B cell (primary cell): ENCODE measurements at regions not wholly inside any gene's neighbourhood (a gene's known extent, or its start where the extent isn't known, plus 50 kb on each side); places are given as distances from the start of the nearest gene placed in this dataset.

Source experiments
- ATAC-seq: fragments of 200-7000 bp; cut with Tn5 transposase; one replicate; pipeline ENCODE4 v1.10.0; 2021; ENCODE audit warnings: low read depth, mild to moderate bottlenecking, moderate number of reproducible peaks, moderate library complexity
- CTCF ChIA-PET: fragments of 350-600 bp; sonication (Branson Sonifier 250); formaldehyde crosslinking; loops from one replicate; lab custom pipeline; 2021; ENCODE audit warnings: antibody characterized with exemption, inconsistent platforms; lab: Charles Lee
- POLR2A ChIA-PET: fragments of 350-600 bp; sonication (Branson Sonifier 250); formaldehyde crosslinking; loops from one replicate; lab custom pipeline; 2021; ENCODE audit warnings: antibody characterized with exemption; lab: Charles Lee
- DNase-seq: peaks from one replicate; pipeline ENCODE4 v3.0.0; 2013
- H2AFZ ChIP-seq: 2 replicates; pipeline ENCODE4 v1.6.1; 2012; ENCODE audit warnings: mild to moderate bottlenecking, low read depth, low read length; ENCODE audit not compliant: insufficient read depth, poor library complexity, severe bottlenecking
- H3K27ac ChIP-seq, 2 donors: 1 replicate in 1 of 2; 2 replicates in 1 of 2; pipeline ENCODE4 v1.5.1; 2012 to 2013; ENCODE audit warnings: low read length in 2 of 2, mild to moderate bottlenecking in 2 of 2, moderate library complexity in 1 of 2
- H3K27me3 ChIP-seq, 4 experiments: fragments of 200-600 bp in 1 of 4; sonication (generic) in 1 of 4; replicated peaks in 1 of 4; 1 replicate in 2 of 4; 2 replicates in 2 of 4; pipeline versions ENCODE4 v1.6.1 to v1.7.0; 2013 to 2016; ENCODE audit warnings: low read length in 3 of 4, mild to moderate bottlenecking in 2 of 4, mixed read lengths in 1 of 4, moderate library complexity in 1 of 4; ENCODE audit not compliant: insufficient read depth in 4 of 4, control insufficient read depth in 3 of 4; ENCODE audit errors: control extremely low read depth in 1 of 4
- H3K36me3 ChIP-seq, 2 experiments: replicated peaks in 1 of 2; 1 replicate in 1 of 2; 2 replicates in 1 of 2; pipeline versions ENCODE4 v1.6.1 to v1.7.1; 2013; ENCODE audit warnings: low read length in 1 of 2; ENCODE audit not compliant: insufficient read depth in 2 of 2, control insufficient read depth in 1 of 2; ENCODE audit errors: control extremely low read depth in 1 of 2, extremely low read depth in 1 of 2
- H3K4me1 ChIP-seq, 2 donors: fragments of 200-600 bp in 1 of 2; sonication (generic) in 1 of 2; 1 replicate in 1 of 2; 2 replicates in 1 of 2; pipeline versions ENCODE4 v1.5.1 to v1.6.1; 2013 to 2017; ENCODE audit warnings: low read length in 2 of 2; ENCODE audit not compliant: control insufficient read depth in 2 of 2, insufficient read depth in 2 of 2
- H3K4me2 ChIP-seq: replicated peaks from 2 replicates; pipeline ENCODE3; 2012; ENCODE audit warnings: mild to moderate bottlenecking, low read depth, low read length; ENCODE audit not compliant: poor library complexity, severe bottlenecking
- H3K4me3 ChIP-seq, 5 experiments: fragments of 200-600 bp in 1 of 5; sonication (generic) in 1 of 5; 1 replicate in 3 of 5; 2 replicates in 2 of 5; pipeline versions ENCODE4 v1.5.1 to v1.7.0; 2011 to 2016; ENCODE audit warnings: low read length in 4 of 5, mild to moderate bottlenecking in 4 of 5, low read depth in 2 of 5, control low read depth in 1 of 5, moderate library complexity in 1 of 5; ENCODE audit not compliant: insufficient read depth in 1 of 5; ENCODE audit errors: control extremely low read depth in 1 of 5, extremely low read depth in 1 of 5
- H3K79me2 ChIP-seq: fragments of 200-600 bp; sonication (generic); one replicate; pipeline ENCODE4 v1.6.0; 2016; ENCODE audit warnings: low read length; ENCODE audit not compliant: control insufficient read depth, insufficient read depth
- H3K9ac ChIP-seq: fragments of 200-600 bp; sonication (generic); 2 replicates; pipeline ENCODE4 v1.6.1; 2017; ENCODE audit warnings: mild to moderate bottlenecking, low read length, moderate library complexity
- H3K9me3 ChIP-seq, 3 donors: one replicate each; pipeline versions ENCODE4 v1.6.1 to v1.7.1; 2013; ENCODE audit warnings: low read length in 2 of 3; ENCODE audit not compliant: control insufficient read depth in 2 of 3, insufficient read depth in 1 of 3; ENCODE audit errors: control extremely low read depth in 1 of 3
- H4K20me1 ChIP-seq: 2 replicates; pipeline ENCODE4 v1.6.0; 2012; ENCODE audit warnings: mild to moderate bottlenecking, low read length; ENCODE audit not compliant: insufficient read depth, control insufficient read depth, poor library complexity, severe bottlenecking
- H3K27ac Mint-ChIP-seq: one replicate; pipeline ENCODE4 v1.8.0; 2021; ENCODE audit warnings: mixed read lengths
- H3K27me3 Mint-ChIP-seq: one replicate; pipeline ENCODE4 v1.8.0; 2021; ENCODE audit warnings: mixed read lengths
- H3K4me1 Mint-ChIP-seq: one replicate; pipeline ENCODE4 v1.8.0; 2021; ENCODE audit warnings: mixed read lengths
- H3K4me3 Mint-ChIP-seq: one replicate; pipeline ENCODE4 v1.8.0; 2021; ENCODE audit warnings: mixed read lengths
- H3K9me3 Mint-ChIP-seq: one replicate; pipeline ENCODE4 v1.8.0; 2022; ENCODE audit warnings: mixed read lengths; ENCODE audit not compliant: insufficient read depth
- EZH2 ChIP-seq: IDR thresholded peaks from 2 replicates; pipeline ENCODE4 v1.6.1; 2012; ENCODE audit warnings: borderline replicate concordance, low read depth, mild to moderate bottlenecking, moderate library complexity, low read length; ENCODE audit not compliant: insufficient read depth, poor library complexity, severe bottlenecking
- WGBS: methylation state at CpG from one replicate; pipeline ENCODE4 v1.1.5; 2013; ENCODE audit warnings: missing lambda C conversion rate; ENCODE audit not compliant: insufficient coverage; 5-methylcytosine and 5-hydroxymethylcytosine counted together
- intact Hi-C: fragments of 100-400 bp; cut with micrococcal nuclease; formaldehyde crosslinking; loops from one replicate; pipeline ENCODE4 v1.10.0; 2022
- TF ChIP-seq, protein P1 (sequence below): fragments of 200-600 bp; IDR thresholded peaks from one replicate; pipeline ENCODE4 v1.8.0; 2022; ENCODE audit warnings: antibody characterized with exemption, mild to moderate bottlenecking

DNA sequence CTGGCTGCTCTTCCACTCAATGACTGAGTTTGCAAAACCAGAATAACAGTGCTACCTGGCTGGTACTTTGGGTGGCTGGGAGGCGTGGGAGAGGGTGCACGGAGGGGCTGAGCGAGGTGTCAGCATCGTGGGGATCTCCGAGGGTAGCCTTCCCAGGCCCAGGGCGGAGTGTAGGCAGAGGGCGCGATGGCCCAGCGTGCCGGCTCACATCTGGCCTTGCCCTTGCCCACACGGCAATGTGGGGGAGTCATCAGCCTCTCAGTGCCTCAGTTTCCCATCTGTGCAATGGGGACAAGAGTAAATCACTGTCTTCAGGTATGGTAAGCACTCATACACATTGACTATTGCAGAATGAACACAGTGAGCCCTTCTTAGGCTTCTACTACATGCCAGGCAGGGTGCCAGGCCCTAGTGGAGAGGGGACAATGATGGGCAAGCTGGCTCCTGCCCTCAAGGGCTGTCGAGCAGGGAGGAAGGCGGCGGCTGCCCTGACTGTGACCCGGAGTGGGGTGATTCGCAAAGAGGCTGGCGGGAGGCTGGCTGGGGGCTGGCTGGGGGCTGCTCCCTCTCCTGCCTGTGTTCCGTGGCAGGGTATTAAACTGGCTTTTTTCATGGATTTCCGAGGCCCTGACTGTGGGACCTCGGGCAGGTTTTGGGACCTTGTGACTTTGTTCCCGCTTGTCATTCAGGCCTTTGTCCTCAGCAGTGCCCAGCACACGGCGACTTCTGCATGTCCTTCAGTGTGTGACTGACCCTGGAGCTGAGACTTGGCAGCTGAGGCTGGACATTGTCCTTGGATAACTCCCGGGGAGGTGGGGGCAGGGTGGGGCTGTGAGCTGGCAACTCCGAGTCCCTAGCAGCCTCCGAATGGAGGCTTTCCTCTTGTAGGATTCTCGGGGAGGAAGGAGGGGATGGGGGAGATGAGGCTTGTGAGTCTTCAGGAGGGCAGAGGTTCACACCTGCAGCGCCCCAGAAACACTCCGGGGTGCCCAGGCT is 243.1 kb downstream of the SEC14L1 start:
- ChIA-PET CTCF (no interaction called here), POLR2A (interaction anchor here (1.1 kb wide), 1 partner anchor 10 kb away, joined by 15 read pairs; no protein-coding TSS in a partner anchor)
- no peak for DNase-seq
- no peak overlapping the region for H3K4me3 ChIP-seq
- H4K20me1 ChIP-seq, result no peaks in the 10 kb centered on the region
- no peak overlapping the region for H3K27ac ChIP-seq
- no peaks in the 10 kb centered on the region for H3K27me3 ChIP-seq
- H3K9ac ChIP-seq, result no peak overlapping the region
- ATAC-seq, result no peak
- Mint-ChIP-seq H3K4me3 (no peak overlapping the region), H3K9me3 (no peaks in the 10 kb centered on the region), H3K27me3 (no peaks in the 10 kb centered on the region), H3K27ac (no peak overlapping the region), H3K4me1 (peaks cover 23% of the 10 kb centered on the region)
- TF ChIP-seq, protein P1, sequence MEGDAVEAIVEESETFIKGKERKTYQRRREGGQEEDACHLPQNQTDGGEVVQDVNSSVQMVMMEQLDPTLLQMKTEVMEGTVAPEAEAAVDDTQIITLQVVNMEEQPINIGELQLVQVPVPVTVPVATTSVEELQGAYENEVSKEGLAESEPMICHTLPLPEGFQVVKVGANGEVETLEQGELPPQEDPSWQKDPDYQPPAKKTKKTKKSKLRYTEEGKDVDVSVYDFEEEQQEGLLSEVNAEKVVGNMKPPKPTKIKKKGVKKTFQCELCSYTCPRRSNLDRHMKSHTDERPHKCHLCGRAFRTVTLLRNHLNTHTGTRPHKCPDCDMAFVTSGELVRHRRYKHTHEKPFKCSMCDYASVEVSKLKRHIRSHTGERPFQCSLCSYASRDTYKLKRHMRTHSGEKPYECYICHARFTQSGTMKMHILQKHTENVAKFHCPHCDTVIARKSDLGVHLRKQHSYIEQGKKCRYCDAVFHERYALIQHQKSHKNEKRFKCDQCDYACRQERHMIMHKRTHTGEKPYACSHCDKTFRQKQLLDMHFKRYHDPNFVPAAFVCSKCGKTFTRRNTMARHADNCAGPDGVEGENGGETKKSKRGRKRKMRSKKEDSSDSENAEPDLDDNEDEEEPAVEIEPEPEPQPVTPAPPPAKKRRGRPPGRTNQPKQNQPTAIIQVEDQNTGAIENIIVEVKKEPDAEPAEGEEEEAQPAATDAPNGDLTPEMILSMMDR, result no peak
- TF ChIP-seq EZH2, result no peak
- no peaks in the 10 kb centered on the region for H3K9me3 ChIP-seq
- peaks cover 40% of the 10 kb centered on the region for H3K79me2 ChIP-seq
- H3K4me1 ChIP-seq, result peaks cover 11 to 41% of the 10 kb centered on the region in 2 donors
- no peak overlapping the region for H2AFZ ChIP-seq
- H3K36me3 ChIP-seq, result no peaks in the 10 kb centered on the region
- intact Hi-C loops, result no loop called here
- no peak overlapping the region for H3K4me2 ChIP-seq
- 94% methylated on average over 29 of the region's 29 CpGs for WGBS
